Panc1 (cell line): ENCODE measurements at regions not wholly inside any gene's neighbourhood (a gene's known extent, or its start where the extent isn't known, plus 50 kb on each side); places are given as distances from the start of the nearest gene placed in this dataset.

Source experiments
- ATAC-seq: fragments of 200-7000 bp; cut with Tn5 transposase; 2 replicates; pipeline ENCODE4 v1.9.1; 2020; ENCODE audit warnings: mild to moderate bottlenecking, moderate library complexity
- BruUV-seq: library from RNA; stranded (reverse); fragments of 400-500 nt; replicated peaks from 2 replicates; lab custom pipeline; 2021; lab: Mats Ljungman, UMichigan
- CTCF ChIA-PET: fragments of 300-600 bp; sonication (Branson Sonifier 250); formaldehyde crosslinking; loops from one replicate; lab custom pipeline; 2022; ENCODE audit warnings: antibody characterized with exemption; lab: Charles Lee
- POLR2A ChIA-PET: fragments of 300-600 bp; sonication (Branson Sonifier 250); formaldehyde crosslinking; loops from one replicate; lab custom pipeline; 2022; ENCODE audit warnings: antibody characterized with exemption; lab: Charles Lee
- DNase-seq: peaks from one replicate; pipeline ENCODE4 v3.0.0-alpha.2; 2010; ENCODE audit warnings: low read depth, low spot score
- H3K27ac ChIP-seq: 2 replicates; pipeline ENCODE4 v1.5.1; 2011; ENCODE audit warnings: mild to moderate bottlenecking, low read length, inconsistent platforms
- H3K27me3 ChIP-seq: fragments of 200-500 bp; sonication (Bioruptor generic); 2 replicates; pipeline ENCODE4 v1.6.0; 2014; ENCODE audit warnings: low read length, inconsistent platforms; ENCODE audit not compliant: control insufficient read depth, insufficient read depth
- H3K36me3 ChIP-seq: fragments of 200-500 bp; sonication (Bioruptor generic); 2 replicates; pipeline ENCODE4 v1.5.1; 2014; ENCODE audit warnings: inconsistent platforms, mild to moderate bottlenecking, low read length, moderate library complexity; ENCODE audit not compliant: control insufficient read depth, insufficient read depth
- H3K4me1 ChIP-seq: 2 replicates; pipeline ENCODE4 v1.5.1; 2011; ENCODE audit warnings: inconsistent platforms, mild to moderate bottlenecking, low read length, moderate library complexity; ENCODE audit not compliant: control insufficient read depth, insufficient read depth
- H3K4me3 ChIP-seq, 2 experiments: 2 replicates each; pipeline ENCODE4 v1.5.1; 2011 to 2012; ENCODE audit warnings: low read depth in 2 of 2, low read length in 2 of 2, mild to moderate bottlenecking in 2 of 2, inconsistent platforms in 1 of 2, moderate library complexity in 1 of 2
- H3K9me3 ChIP-seq: fragments of 200-500 bp; sonication (Bioruptor generic); 2 replicates; pipeline ENCODE4 v1.5.1; 2014; ENCODE audit warnings: low read depth, mild to moderate bottlenecking, inconsistent platforms, low read length, moderate library complexity; ENCODE audit not compliant: control insufficient read depth, insufficient read depth
- CTCF ChIP-seq: fragments of 450-650 bp; IDR thresholded peaks from 2 replicates; pipeline ENCODE4 v1.5.1; 2017; ENCODE audit warnings: mild to moderate bottlenecking
- POLR2AphosphoS5 ChIP-seq: IDR thresholded peaks from 2 replicates; pipeline ENCODE4 v1.6.1; 2012; ENCODE audit warnings: mild to moderate bottlenecking, low read depth, low read length, moderate library complexity
- REST ChIP-seq, 2 experiments: IDR thresholded peaks; 2 replicates each; pipeline ENCODE4 v1.6.1; 2011 to 2012; ENCODE audit warnings: low read depth in 2 of 2, control low read depth in 1 of 2, low read length in 1 of 2, mild to moderate bottlenecking in 1 of 2, moderate library complexity in 1 of 2; ENCODE audit not compliant: insufficient read depth in 1 of 2
- SIN3A ChIP-seq: IDR thresholded peaks from 2 replicates; pipeline ENCODE4 v1.6.1; 2012; ENCODE audit warnings: low read depth, mild to moderate bottlenecking, low read length, moderate library complexity, borderline replicate concordance; ENCODE audit not compliant: insufficient read depth
- TCF7L2 ChIP-seq: IDR thresholded peaks from 2 replicates; pipeline ENCODE4 v1.6.1; 2011; ENCODE audit warnings: mild to moderate bottlenecking, low read depth, low read length, inconsistent platforms
- in situ Hi-C: cut with HindIII; loops from 2 replicates; pipeline ENCODE4 v1.10.0; 2016; ENCODE audit warnings: low sequenced_read_pairs, low pct_unique_long_range_greater_than_20kb
- intact Hi-C: fragments of 100-400 bp; cut with micrococcal nuclease; formaldehyde crosslinking; loops from one replicate; pipeline ENCODE4 v1.10.0; 2022; ENCODE audit not compliant: unreplicated experiment

- POLR2A ChIA-PET, result no interaction called here
- CTCF ChIA-PET, result no interaction called here
- no TSS peak for BruUV-seq
- DNase-seq (no peak), ATAC-seq (no peak)
- intact Hi-C loops, result no loop called here
- in situ Hi-C loops, result no loop called here
- no peak overlapping the region for H3K4me3 ChIP-seq
- no peaks in the 10 kb centered on the region for H3K27me3 ChIP-seq
- TF ChIP-seq POLR2AphosphoS5 (no peak), CTCF (no peak), SIN3A (no peak), REST (IDR thresholded peaks at IDR 0.05; ENCODE audit: insufficient read depth in 1 of 2, low read depth in 2 of 2, low read length in 1 of 2) (no peak), TCF7L2 (no peak)
- no peaks in the 10 kb centered on the region for H3K36me3 ChIP-seq
- no peaks in the 10 kb centered on the region for H3K4me1 ChIP-seq
- no peak overlapping the region for H3K27ac ChIP-seq
- H3K9me3 ChIP-seq, result no peaks in the 10 kb centered on the region
These were observed 555.3 kb downstream of the MIAT start for GRCh38 chr22:27212617-27213177.

- in situ Hi-C loops (no loop called here), intact Hi-C loops (no loop called here)
- H3K27ac ChIP-seq, result no peak overlapping the region
- no peak overlapping the region for H3K4me3 ChIP-seq
- H3K36me3 ChIP-seq, result no peaks in the 10 kb centered on the region
- no peaks in the 10 kb centered on the region for H3K9me3 ChIP-seq
- H3K27me3 ChIP-seq, result no peaks in the 10 kb centered on the region
- H3K4me1 ChIP-seq, result no peaks in the 10 kb centered on the region
- ChIA-PET POLR2A (no interaction called here), CTCF (no interaction called here)
- DNase-seq (no peak), ATAC-seq (no peak)
- TF ChIP-seq REST (IDR thresholded peaks at IDR 0.05; ENCODE audit: insufficient read depth in 1 of 2, low read depth in 2 of 2, low read length in 1 of 2) (no peak), TCF7L2 (no peak), POLR2AphosphoS5 (no peak), SIN3A (no peak), CTCF (no peak)
- no TSS peak for BruUV-seq
These were observed 555.9 kb downstream of the MIAT start for GRCh38 chr22:27213294-27213693.
